GM18505 (cell line): ENCODE measurements at regions not wholly inside any gene's neighbourhood (a gene's known extent, or its start where the extent isn't known, plus 50 kb on each side); places are given as distances from the start of the nearest gene placed in this dataset.

Experiments
- ATAC-seq: cut with Tn5 transposase; IDR thresholded peaks from one replicate; pipeline ENCODE4 v1.9.1; 2021; ENCODE audit not compliant: unreplicated experiment
- POLR2A ChIP-seq: IDR thresholded peaks from 4 replicates; pipeline ENCODE4 v1.6.1; 2011; ENCODE audit warnings: borderline replicate concordance; ENCODE audit not compliant: insufficient read depth, insufficient read length; ENCODE audit errors: extremely low read depth

DNA sequence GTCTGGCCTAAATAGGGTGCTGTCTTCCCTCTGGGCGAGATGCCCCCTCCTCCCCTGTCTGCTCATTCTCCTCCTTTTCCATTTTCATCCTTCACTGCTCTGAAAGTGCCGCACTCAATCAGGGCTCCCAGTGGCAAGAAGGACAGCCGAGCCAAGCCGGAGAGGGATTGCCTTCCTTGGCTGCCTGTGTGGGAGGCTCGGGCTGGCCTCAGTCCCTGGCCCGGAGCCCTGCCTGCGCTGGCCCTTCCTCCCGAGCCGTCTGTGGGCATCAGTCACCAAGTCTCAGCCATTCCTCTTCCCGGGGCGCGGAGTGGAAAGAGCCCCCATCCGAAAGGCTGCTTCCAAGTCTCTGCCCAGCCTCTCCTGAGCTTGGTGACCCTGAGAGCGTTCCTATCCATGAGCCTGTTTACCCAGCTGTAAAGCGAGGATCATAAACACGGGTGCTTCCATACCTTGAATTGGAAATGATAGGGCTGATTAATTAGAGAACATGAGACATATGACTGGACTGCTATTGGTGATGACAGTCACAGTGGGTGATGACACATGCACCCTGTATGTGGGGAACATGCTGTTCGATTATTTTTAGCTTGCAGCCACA lies 59.1 kb upstream of the TLE3 start:
- TF ChIP-seq POLR2A: no peak
- ATAC-seq: no peak

- ATAC-seq: no peak
- no peak for TF ChIP-seq POLR2A
Observed at GRCh38 chr15:70154718-70155347, 57.1 kb upstream of the TLE3 start.

DNA sequence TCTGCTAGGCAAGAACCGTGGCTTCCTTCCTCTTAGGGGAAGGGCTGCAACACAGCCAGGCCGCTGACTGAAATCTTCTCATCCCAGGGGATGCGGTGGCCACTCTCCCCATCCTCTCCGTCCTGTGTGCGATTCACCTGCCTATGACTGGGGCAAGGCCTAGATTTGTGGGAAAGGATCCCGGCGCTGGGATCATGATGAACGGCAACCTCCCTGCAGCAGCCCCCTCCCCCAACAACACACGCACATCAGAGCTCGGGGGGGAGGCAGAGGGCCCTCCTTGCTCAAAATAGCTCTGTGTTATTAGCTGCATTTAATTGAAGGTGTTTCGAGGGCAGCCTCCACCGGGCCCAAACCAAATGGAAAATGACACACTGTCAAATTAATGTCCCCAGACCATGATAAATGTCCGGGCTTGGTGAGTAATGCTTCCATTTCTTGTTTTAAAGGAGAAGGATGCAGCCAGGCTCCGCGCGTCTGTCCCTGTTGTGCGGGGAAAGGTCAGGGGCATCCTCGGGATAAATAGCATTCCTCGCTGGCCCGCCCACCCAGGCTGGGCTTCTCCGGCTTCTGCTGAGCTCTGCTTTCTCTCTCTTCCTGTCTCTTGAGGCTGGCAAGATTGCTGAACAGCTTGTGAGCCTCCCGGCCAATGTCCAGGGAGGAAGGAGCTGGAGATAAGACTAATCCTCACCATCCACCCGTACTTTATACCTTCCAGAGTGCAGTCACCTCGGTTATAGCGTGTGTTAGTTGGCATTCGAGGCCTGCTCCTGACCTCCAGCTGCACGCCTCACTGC lies 56.4 kb upstream of the TLE3 start:
- no peak for ATAC-seq
- no peak for TF ChIP-seq POLR2A

GRCh38 chr15:70152070-70152480 lies 54.4 kb upstream of the TLE3 start:
- no peak for ATAC-seq
- no peak for TF ChIP-seq POLR2A

- TF ChIP-seq POLR2A: no peak
- no peak for ATAC-seq
Observed at GRCh38 chr15:70151462-70151861, 53.7 kb upstream of the TLE3 start.

DNA sequence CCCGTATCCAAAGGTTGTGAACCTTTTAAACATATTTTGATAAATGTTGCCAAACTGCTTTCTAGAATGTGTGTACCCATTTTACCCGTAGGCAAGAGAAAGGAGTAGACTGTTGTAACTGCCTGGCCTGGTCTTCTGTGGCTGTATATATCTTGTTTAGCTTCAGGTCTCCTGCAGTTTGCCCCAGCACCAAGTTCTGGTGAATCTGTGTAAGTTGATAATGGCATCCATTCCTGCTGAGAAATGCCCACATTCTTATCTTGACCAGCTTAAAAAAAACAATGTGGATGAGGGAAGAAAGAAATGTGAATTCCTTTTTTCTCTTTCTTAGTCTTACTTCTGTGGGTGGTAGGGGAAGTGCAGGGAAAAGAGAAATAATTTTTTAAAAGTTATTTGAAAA lies 53.3 kb upstream of the TLE3 start:
- ATAC-seq: no peak
- TF ChIP-seq POLR2A: no peak

- no peak for TF ChIP-seq POLR2A
- ATAC-seq: no peak
Observed at GRCh38 chr15:70150405-70150747, 52.7 kb upstream of the TLE3 start.

- ATAC-seq: no peak
- no peak for TF ChIP-seq POLR2A
Observed at GRCh38 chr15:70149667-70150404, 52.1 kb upstream of the TLE3 start.

DNA sequence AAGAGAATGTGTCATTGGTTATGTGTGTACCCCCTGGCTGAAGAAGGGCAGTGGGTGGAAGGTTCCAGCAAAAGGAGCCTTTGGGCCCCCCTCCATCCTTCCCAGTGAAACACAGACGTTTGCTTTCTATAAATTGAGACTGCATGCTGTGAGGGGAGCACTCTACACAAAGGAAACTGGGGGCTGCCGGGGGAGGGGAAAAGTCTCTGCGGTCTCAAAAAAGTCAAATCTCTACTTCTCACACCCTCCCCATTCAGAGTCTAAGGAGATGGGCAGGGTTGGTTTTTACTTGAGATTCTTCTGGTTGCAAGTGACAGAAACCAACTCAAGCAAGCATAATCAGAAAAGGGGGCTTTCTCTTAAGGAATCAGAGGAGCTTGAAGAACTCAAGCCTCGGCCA lies 50.1 kb upstream of the TLE3 start:
- ATAC-seq: no peak
- no peak for TF ChIP-seq POLR2A
